HG03520 (cell line): ENCODE measurements at regions not wholly inside any gene's neighbourhood (a gene's known extent, or its start where the extent isn't known, plus 50 kb on each side); places are given as distances from the start of the nearest gene placed in this dataset.
"Not testable (repeated sequence)": the region's sequence is repeated elsewhere in the genome, so short reads cannot be mapped to it uniquely, and the experiment has no call there.

Experiments
- ATAC-seq: cut with Tn5 transposase; IDR thresholded peaks from one replicate; pipeline ENCODE4 v1.9.1; 2021; ENCODE audit warnings: mild to moderate bottlenecking, moderate library complexity; ENCODE audit not compliant: unreplicated experiment

- ATAC-seq, result no peak
Observed at GRCh38 chr7:11221984-11222383, 248.3 kb downstream of the PHF14 start.

- ATAC-seq, result no peak
Observed at GRCh38 chr7:11224535-11224934, 250.9 kb downstream of the PHF14 start.

- ATAC-seq, result no peak
Observed at GRCh38 chr7:11228515-11228914, 254.8 kb downstream of the PHF14 start.

GRCh38 chr7:11231190-11231589 is 257.5 kb downstream of the PHF14 start:
- no peak for ATAC-seq

- no peak for ATAC-seq
Observed at GRCh38 chr7:11232462-11232861, 258.8 kb downstream of the PHF14 start.

GRCh38 chr7:11233871-11234270 is 260.2 kb downstream of the PHF14 start:
- ATAC-seq, result no peak

GRCh38 chr7:11235491-11235890 is 261.8 kb downstream of the PHF14 start:
- no peak for ATAC-seq

GRCh38 chr7:11236680-11237079 is 263.0 kb downstream of the PHF14 start:
- ATAC-seq, result no peak

- ATAC-seq, result no peak
Observed at GRCh38 chr7:11237742-11238141, 264.1 kb downstream of the PHF14 start.

GRCh38 chr7:11239316-11239715 is 265.6 kb downstream of the PHF14 start:
- no peak for ATAC-seq

- ATAC-seq, result no peak
Observed at GRCh38 chr7:11243739-11244138, 270.1 kb downstream of the PHF14 start.

GRCh38 chr7:11244149-11244548 is 270.5 kb downstream of the PHF14 start:
- ATAC-seq, result no peak

GRCh38 chr7:11247545-11247944 is 273.9 kb downstream of the PHF14 start:
- no peak for ATAC-seq

GRCh38 chr7:11251436-11251835 is 277.8 kb downstream of the PHF14 start:
- no peak for ATAC-seq

- ATAC-seq, result no peak
Observed at GRCh38 chr7:11252011-11252607, 278.4 kb downstream of the PHF14 start.

GRCh38 chr7:11252705-11253272 is 279.1 kb downstream of the PHF14 start:
- no peak for ATAC-seq

GRCh38 chr7:11256501-11256900 is 282.8 kb downstream of the PHF14 start:
- no peak for ATAC-seq

- ATAC-seq, result no peak
Observed at GRCh38 chr7:11261470-11261869, 287.8 kb downstream of the PHF14 start.

GRCh38 chr7:11266101-11266500 is 292.4 kb downstream of the PHF14 start:
- no peak for ATAC-seq

GRCh38 chr7:11272352-11272751 is 298.7 kb downstream of the PHF14 start:
- ATAC-seq, result no peak

- no peak for ATAC-seq
Observed at GRCh38 chr7:11274074-11274473, 300.4 kb downstream of the PHF14 start.

- ATAC-seq, result no peak
Observed at GRCh38 chr7:11281953-11282352, 308.3 kb downstream of the PHF14 start.

- not testable (repeated sequence) for ATAC-seq
Observed at GRCh38 chr7:11283584-11283983, 309.9 kb downstream of the PHF14 start.
